ENCODE measurements at regions not wholly inside any gene's neighbourhood (a gene's known extent, or its start where the extent isn't known, plus 50 kb on each side); places are given as distances from the start of the nearest gene placed in this dataset.

DNA sequence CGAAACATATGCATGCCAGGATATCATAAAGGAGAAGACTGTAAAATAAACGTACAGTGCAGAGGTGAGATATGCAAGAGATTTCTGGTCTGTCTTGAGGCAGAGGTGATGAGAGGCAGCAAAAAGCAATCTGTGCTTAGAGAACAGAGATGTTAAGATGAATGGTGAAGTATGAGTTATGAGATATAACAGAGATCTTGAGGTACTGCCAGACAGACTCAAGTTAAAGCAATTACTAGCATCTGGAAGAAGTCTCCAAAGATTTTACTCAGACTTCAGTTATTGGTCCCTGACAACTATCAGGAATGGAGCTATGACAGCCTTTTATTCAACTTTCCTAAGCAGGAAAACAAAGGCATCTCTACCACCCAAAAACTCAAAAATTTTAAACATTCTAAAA, 122.8 kb upstream of the DST start:
- in situ Hi-C loops (cut with HindIII; ENCODE audit: low pct_unique_long_range_greater_than_20kb, low sequenced_read_pairs), result no loop called here
- no peak for TF ChIP-seq JUND (IDR thresholded peaks at IDR 0.05; ENCODE audit: low read depth)

GRCh38 chr6:56764081-56764566, 121.4 kb upstream of the DST start:
- in situ Hi-C loops (cut with HindIII; ENCODE audit: low pct_unique_long_range_greater_than_20kb, low sequenced_read_pairs), result no loop called here
- TF ChIP-seq JUND (IDR thresholded peaks at IDR 0.05; ENCODE audit: low read depth), result no peak
- DNase-seq (ENCODE audit: low read depth in 1 of 2, low spot score in 1 of 2), result peak; percentile 36 to 89

More for the DNA sequence above, 122.8 kb upstream of the DST start:
- DNase-seq (ENCODE audit: low read depth in 1 of 2, low spot score in 1 of 2), result no peak

- TF ChIP-seq JUND (IDR thresholded peaks at IDR 0.05; ENCODE audit: low read depth), result no peak
- DNase-seq (ENCODE audit: low read depth in 1 of 2, low spot score in 1 of 2), result no peak
- in situ Hi-C loops (cut with HindIII; ENCODE audit: low pct_unique_long_range_greater_than_20kb, low sequenced_read_pairs), result no loop called here
Measured at GRCh38 chr6:56761651-56762050, 119.0 kb upstream of the DST start.

DNA sequence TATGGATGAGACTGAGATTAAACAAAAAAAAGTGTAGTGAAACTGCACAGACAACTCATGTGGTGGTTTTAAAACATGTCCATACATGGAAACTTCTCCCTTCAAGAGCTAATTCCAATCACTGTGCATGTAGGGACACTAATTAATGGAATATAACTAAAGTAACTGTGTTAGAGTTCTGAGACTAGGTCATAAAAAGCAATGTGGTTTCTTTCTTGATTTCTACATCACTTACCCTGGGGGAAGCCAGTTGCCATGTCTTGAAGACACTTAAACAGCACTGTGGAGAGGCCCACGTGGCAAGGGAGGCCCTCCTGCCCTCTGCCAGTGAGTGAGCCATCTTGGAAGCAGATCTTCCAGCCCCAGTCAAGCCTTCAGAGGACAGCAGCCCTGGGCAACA, 118.2 kb upstream of the DST start:
- in situ Hi-C loops (cut with HindIII; ENCODE audit: low pct_unique_long_range_greater_than_20kb, low sequenced_read_pairs), result no loop called here
- no peak for TF ChIP-seq JUND (IDR thresholded peaks at IDR 0.05; ENCODE audit: low read depth)
- DNase-seq (ENCODE audit: low read depth in 1 of 2, low spot score in 1 of 2), result no peak

DNA sequence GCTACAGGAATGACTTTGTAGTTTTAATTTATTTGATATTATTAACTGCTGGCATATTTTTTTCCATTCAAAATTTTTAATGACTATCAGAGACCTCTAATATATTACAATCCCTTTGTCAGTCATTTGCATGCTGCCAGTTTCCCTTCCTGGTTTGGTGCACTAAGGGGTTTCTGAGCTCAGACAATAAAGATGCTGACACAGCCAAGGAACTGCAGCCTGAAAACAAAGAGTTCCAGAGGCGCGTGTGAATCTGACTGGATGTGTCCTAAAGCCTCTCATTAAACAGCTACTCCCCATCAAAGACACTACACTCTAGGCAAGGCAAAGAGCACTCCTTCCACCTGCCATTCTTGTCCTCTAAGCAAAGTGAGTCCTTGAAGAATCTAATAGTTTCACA, 116.8 kb upstream of the DST start:
- in situ Hi-C loops (cut with HindIII; ENCODE audit: low pct_unique_long_range_greater_than_20kb, low sequenced_read_pairs), result no loop called here
- DNase-seq (ENCODE audit: low read depth in 1 of 2, low spot score in 1 of 2), result no peak
- no peak for TF ChIP-seq JUND (IDR thresholded peaks at IDR 0.05; ENCODE audit: low read depth)

DNA sequence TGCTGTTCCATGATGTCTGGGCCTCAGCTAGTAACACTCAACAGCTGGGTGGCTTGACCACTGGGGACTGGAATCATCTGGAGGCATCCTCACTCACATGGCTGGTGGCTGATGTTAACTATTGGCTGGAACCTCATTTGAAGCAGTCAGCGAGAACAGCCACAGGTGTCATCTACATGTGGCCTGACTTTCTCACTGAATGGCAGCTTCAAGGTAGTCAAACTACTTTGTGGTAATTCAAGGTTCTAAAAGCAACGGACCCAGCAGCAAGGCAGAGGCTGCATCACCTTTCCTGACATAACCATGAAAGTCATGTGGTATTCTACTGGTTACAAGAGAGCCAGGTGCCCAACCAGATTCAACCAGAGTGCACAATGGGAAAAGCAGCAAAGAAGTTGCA, 115.9 kb upstream of the DST start:
- DNase-seq (ENCODE audit: low read depth in 1 of 2, low spot score in 1 of 2), result no peak
- TF ChIP-seq JUND (IDR thresholded peaks at IDR 0.05; ENCODE audit: low read depth), result no peak
- in situ Hi-C loops (cut with HindIII; ENCODE audit: low pct_unique_long_range_greater_than_20kb, low sequenced_read_pairs), result no loop called here

GRCh38 chr6:56758120-56758519, 115.4 kb upstream of the DST start:
- DNase-seq (ENCODE audit: low read depth in 1 of 2, low spot score in 1 of 2), result no peak
- in situ Hi-C loops (cut with HindIII; ENCODE audit: low pct_unique_long_range_greater_than_20kb, low sequenced_read_pairs), result no loop called here
- TF ChIP-seq JUND (IDR thresholded peaks at IDR 0.05; ENCODE audit: low read depth), result no peak

- no peak for TF ChIP-seq JUND (IDR thresholded peaks at IDR 0.05; ENCODE audit: low read depth)
- in situ Hi-C loops (cut with HindIII; ENCODE audit: low pct_unique_long_range_greater_than_20kb, low sequenced_read_pairs), result no loop called here
- peak in 1 of 2 experiments; percentile 81 for DNase-seq (ENCODE audit: low read depth in 1 of 2, low spot score in 1 of 2)
Measured at GRCh38 chr6:56757588-56757984, 114.9 kb upstream of the DST start.

GRCh38 chr6:56756791-56757587, 114.3 kb upstream of the DST start:
- no peak for TF ChIP-seq JUND (IDR thresholded peaks at IDR 0.05; ENCODE audit: low read depth)
- no peak for DNase-seq (ENCODE audit: low read depth in 1 of 2, low spot score in 1 of 2)
- in situ Hi-C loops (cut with HindIII; ENCODE audit: low pct_unique_long_range_greater_than_20kb, low sequenced_read_pairs), result no loop called here

- no peak for TF ChIP-seq JUND (IDR thresholded peaks at IDR 0.05; ENCODE audit: low read depth)
- in situ Hi-C loops (cut with HindIII; ENCODE audit: low pct_unique_long_range_greater_than_20kb, low sequenced_read_pairs), result no loop called here
- DNase-seq (ENCODE audit: low read depth in 1 of 2, low spot score in 1 of 2), result no peak
Measured at GRCh38 chr6:56756219-56756789, 113.6 kb upstream of the DST start.

DNA sequence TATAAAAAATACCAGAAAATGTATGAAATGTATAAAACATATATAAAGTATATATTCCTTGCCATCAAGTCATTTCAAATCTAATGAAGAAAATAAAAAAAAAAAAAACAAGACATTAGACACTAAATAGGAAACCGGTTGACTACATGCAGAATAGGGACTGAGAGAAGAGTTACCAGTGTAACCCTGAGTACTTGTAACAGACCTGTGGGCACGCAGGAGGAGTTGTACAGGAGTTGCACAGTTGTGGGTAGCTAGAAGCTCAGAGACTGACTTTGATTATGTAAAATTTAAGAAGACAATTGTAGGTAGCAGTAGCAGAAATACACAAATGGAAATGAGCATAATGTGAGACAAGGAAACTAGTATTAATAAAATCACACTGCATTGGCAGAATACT, 112.4 kb upstream of the DST start:
- no peak for TF ChIP-seq JUND (IDR thresholded peaks at IDR 0.05; ENCODE audit: low read depth)
- in situ Hi-C loops (cut with HindIII; ENCODE audit: low pct_unique_long_range_greater_than_20kb, low sequenced_read_pairs), result no loop called here
- DNase-seq (ENCODE audit: low read depth in 1 of 2, low spot score in 1 of 2), result no peak

DNA sequence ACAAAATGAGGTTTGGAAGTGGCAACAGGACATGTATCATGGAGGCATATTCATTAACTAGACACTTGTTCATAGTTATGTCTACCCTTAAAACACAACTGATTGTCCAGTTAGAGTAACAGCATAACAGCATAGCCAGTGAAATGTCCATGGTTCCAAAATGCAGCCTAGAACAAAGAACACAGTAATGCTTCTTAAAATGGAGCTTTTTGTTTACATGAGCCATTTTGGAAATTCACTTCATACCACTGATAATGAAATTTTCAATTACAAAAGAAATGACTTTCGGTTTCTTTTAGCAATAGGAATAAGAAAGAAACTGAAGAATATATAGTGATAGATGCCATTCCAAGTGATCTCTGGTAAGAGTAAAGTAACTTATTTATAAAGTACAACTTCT, 111.1 kb upstream of the DST start:
- DNase-seq (ENCODE audit: low read depth in 1 of 2, low spot score in 1 of 2), result no peak
- in situ Hi-C loops (cut with HindIII; ENCODE audit: low pct_unique_long_range_greater_than_20kb, low sequenced_read_pairs), result no loop called here
- no peak for TF ChIP-seq JUND (IDR thresholded peaks at IDR 0.05; ENCODE audit: low read depth)

GRCh38 chr6:56752534-56752933, 109.8 kb upstream of the DST start:
- no peak for TF ChIP-seq JUND (IDR thresholded peaks at IDR 0.05; ENCODE audit: low read depth)
- no peak for DNase-seq (ENCODE audit: low read depth in 1 of 2, low spot score in 1 of 2)
- in situ Hi-C loops (cut with HindIII; ENCODE audit: low pct_unique_long_range_greater_than_20kb, low sequenced_read_pairs), result no loop called here

Measured in T47D (cell line).